HG03432 (cell line): ENCODE measurements at regions not wholly inside any gene's neighbourhood (a gene's known extent, or its start where the extent isn't known, plus 50 kb on each side); places are given as distances from the start of the nearest gene placed in this dataset.
"Not testable (repeated sequence)": the region's sequence is repeated elsewhere in the genome, so short reads cannot be mapped to it uniquely, and the experiment has no call there.

Source experiments
- ATAC-seq: cut with Tn5 transposase; IDR thresholded peaks from one replicate; pipeline ENCODE4 v1.9.1; 2021; ENCODE audit warnings: mild to moderate bottlenecking, moderate library complexity; ENCODE audit not compliant: unreplicated experiment

DNA sequence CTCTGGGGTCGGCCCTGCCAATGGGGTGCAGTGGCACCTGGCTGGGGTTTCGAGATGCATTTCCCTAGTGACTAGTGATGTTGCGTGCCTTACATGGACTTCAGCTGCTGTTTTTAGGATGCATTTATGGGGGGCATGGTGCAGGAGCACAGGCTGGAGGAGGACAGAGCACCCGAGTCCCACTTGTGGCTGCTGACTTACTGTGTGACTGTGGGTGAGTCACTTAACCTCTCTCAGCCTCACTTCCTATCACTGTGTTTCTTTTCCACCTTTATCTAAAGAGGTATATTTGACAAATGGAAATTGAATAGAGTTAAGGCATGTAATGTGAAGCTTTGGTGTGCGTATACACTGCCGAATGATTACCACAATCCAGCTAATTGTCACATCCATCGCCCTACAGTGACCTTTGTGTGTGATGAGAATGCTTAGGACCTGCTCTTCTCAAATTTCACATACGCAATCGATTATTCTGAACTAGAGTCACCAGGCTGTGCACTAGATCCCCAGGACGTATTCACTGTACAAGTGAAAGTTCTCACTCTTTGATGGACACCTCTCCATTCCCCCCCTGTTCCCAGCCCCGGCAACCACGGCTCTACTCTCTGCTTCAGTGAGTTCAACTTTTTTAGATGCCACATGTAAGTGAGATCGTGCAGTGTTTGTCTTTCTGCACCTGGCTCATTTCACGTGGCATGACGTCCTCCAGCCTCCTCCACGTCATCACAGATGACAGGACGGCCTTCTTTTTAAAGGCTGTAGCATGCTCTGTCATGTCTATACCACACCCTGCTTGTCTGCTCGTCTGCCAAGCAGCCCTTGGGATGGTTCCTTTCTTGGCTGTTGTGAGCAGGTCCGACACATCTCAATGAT, 202.3 kb downstream of the NPIPB11 start:
- not testable (repeated sequence) for ATAC-seq

DNA sequence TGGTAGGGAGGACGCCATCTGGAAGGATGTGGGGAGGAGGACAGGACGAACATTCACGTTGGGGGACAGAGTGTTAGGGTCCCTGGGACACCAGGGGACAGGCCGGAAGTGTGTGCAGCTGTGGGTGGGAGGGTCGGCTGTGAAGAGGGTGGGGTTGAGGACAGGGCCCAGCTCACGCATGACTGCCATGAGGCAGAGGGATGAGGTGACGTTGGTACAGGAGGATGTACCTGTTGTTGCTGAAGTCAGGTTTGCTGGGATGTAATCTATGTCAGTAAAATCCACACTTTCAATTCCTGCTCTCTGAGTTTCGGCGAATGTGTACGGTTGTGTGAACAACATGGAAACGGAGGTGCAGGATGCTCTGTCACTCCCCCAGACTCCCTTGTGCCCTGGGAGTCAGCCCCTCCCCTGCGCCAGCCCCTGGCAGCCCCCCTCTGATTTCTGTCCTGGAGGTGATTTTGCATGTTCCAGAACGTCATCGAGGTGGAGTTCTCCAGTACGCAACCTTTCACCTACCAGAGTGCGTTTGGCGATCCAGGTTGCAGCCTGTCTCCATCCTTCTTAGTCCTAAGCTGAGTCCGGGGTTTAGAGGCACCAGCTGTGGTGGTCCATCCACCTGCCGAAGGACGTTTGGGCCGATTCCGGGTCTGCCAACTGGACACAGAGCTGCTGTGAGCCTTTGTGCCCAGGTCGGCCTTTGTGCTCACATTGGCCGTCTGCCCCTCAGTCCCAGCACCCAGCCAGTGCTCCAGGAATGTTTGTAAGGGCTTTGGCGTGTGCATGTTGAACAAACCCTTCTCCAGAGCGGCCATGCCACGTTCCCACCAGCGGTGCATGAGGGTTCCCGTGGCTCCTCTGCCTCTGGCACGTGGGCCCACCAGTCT, 203.2 kb downstream of the NPIPB11 start:
- ATAC-seq: not testable (repeated sequence)

DNA sequence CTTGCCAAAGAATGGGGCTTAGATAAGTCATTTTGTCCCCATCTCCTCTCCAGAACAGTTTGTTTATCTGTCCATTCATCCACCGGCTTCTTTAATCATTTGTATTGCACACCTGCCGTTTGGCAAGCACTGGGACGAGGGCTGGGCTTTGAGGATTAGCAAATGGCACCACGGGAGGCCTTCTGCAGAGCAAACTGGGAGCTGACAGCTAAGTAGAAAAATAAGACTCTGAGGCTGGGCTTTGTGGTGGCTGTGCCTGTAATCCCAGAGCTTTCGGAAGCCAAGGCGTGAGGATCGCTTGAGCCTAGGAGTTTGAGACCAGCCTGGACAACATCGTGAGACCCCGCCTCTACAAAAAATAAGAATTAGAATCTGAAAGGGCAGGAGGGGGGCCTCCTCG, 203.9 kb downstream of the NPIPB11 start:
- not testable (repeated sequence) for ATAC-seq

DNA sequence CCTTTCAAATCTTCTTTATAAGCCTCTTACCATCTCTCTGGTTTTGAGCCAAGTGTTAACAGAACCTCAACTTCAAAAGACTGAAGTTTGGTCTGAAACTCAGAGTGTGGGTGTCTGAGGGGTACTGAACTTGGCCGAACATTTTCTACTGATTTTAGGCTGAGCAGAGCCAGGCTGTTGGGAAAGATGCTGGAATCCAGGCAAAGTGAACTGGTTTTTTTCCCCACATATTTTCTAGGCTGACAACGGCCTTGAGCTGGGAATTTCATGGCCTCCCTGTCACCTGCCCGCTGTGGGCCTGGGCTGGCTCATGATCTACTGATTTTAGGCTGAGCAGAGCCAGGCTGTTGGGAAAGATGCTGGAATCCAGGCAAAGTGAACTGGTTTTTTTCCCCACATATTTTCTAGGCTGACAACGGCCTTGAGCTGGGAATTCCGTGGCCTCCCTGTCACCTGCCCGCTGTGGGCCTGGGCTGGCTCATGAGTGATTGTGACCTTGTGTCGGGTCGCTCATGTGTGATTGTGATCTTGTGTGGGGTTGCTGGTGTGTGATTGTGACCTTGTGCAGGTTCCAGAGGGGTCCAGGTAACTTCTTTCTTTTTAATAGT, 204.4 kb downstream of the NPIPB11 start:
- not testable (repeated sequence) for ATAC-seq

DNA sequence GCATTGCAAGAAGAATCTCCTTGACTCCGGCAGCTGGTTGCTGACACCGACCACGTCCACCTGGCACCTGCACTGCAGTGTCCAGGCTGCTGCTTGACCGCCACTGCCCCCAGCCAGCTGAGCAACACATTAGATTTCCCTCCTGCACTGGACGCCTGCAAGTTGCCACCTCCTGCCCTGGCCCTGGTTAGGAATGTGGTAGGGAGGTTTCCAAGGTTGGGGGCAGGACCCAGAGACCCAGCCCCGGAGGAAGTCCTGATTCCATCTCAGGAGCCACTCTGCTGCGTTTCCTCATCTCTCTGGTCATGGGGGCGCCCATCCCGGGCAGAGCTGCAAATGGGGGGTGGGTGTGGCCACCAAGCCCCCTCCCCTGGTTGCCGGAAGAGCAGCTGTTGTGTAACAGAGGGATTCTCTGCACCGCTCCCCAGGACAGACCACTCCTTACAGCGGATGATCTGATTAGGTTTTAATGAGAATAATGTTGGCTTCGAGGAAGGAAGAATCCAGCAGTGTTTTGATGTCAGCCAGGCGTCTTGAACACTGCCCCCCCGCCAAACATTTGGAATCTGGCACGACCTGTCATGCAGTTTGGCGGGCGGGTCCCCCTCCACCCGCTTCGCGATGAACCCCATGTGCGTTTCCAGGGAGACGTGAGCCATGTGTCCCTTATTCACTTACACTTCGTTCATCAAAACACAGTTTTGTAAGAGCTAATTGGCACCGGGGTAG, 205.1 kb downstream of the NPIPB11 start:
- not testable (repeated sequence) for ATAC-seq

DNA sequence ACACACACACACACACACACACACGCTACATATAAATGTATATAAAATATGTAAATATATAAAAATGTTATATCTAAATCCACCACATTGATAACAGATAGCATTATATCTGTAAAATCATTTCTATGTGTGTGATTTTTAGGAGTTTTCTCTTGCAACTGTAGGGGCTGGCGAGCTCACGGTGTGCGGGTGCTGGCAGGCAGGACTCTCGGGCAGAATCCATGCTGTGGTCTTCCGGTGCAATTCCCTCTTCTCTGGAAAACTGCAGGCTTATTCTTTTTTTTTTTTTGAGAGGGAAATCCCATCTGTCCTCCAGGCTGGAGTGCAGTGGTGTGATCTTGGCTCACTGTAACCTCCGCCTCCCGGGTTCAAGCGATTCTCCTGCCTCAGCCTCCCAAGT, 205.8 kb downstream of the NPIPB11 start:
- not testable (repeated sequence) for ATAC-seq

DNA sequence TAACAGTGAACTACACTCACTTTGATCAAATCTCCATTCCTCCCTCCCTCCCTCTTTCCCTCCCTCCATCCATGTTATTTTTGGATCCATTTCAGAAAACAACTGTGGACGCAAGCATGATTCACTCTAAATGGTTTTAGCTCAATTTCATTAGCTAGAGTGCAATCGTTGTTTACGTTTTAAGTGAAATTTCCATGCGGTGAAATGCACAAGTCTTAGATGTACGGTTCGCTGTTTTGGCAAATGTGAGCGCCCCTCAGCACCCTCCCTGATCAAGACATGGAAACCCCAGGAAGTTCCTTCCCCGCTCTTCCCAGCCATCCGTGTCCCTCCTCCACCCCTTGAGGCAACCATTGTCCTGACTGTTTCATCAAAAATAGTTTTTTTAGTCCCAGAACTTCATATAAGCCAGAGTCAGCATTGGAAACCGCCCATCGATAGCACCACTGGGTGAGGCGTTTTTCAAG, 206.3 kb downstream of the NPIPB11 start:
- not testable (repeated sequence) for ATAC-seq

DNA sequence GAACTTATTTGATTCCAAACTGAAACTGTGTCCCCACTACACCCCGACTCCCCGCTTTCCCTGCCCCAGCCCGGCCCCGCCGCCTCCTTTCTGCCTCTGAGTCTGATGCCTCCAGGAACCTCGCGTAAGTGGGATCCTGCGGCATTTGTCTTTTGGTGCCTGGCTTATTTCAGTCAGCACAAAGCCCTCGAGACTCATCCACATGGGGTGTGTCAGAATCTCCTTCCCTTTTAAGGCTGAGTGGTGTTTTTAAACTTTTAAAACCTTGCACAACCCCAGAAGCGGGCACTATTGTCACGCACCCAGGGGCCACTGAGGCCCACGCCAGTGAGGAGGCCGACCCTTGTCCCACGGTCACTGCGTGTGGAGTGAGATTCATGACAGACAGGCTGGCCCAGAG, 206.9 kb downstream of the NPIPB11 start:
- ATAC-seq: not testable (repeated sequence)

DNA sequence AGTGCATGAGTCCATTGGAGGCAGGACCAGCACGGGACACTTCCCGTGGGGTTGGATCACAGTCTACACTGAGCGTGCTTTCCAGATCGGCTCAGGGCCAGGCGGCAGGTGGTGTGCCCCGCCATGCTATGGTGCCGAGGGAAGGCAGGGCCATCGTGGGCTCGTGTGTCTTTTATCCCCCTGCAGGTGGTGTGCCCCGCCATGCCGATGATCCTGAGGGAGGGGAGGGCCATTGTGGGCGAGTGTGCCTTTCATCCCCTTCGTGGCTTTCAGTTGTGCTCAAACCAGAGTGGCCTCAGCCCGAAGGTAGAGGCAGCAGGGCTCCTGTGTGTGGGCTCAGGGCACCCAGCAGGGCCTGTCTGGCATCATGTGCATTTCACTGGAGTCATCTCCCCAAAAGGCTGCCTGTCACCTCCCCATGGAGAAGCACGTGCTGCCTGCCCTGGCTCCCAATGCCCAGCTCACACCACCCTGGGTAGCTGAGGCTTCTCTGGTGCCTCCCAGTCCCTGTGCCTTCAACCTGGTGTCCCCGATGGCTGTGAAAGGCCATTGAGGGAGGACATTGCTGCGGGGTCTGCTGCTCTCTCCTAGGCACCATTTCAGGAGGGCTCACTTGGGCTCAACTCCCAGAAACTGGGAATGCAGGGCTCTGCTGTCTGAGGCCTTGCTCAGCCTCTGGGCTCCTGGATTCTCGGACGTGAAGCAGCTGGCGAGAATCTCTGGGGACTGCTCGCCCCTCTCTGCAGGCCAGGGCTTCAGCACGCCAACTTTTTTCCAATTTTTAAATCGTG, 207.6 kb downstream of the NPIPB11 start:
- no peak for ATAC-seq

DNA sequence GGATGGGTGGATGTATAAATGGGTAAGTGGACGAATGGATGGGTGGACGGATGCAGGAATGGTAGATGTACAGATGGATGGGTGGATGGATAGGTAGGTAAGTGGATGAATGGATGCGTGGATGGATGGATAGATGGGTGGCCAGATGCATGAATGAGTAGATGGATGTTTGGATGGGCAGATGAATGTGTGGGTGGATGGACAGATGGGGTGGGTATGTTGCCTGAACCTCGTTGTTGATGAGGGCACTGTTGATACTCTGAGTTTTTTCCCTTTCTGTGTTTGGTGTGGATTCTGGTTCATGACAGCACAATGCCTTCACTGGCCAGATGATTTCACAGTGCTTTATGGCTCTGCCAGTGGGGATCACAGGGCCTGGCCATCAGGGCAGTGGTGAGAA, 208.3 kb downstream of the NPIPB11 start:
- ATAC-seq: no peak

DNA sequence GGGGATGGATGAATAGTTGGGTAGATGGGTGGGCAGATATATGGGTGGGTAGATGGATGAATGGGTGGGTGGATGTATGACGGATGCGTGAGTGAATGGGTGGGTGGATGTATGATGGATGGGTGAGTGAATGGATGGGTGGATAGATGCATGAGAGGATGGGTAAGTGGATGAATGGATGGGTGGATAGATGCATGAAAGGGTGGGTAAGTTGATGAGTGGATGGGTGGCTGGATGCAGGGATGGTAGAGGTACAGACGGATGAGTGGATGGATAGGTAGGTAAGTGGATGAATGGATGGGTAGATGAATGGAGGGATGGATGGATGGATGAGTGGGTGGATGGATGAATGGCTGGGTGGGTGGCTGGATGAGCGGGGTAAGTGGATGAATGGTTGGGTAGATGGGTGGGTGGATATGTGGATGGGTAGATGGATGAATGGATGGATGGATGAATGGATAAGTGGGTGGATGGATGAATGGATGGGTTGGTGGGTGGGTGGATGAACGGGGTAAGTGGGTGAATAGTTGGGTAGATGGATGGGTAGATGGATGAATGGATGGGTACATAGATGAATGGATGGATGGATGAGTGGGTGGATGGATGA, 208.9 kb downstream of the NPIPB11 start:
- ATAC-seq: not testable (repeated sequence)

DNA sequence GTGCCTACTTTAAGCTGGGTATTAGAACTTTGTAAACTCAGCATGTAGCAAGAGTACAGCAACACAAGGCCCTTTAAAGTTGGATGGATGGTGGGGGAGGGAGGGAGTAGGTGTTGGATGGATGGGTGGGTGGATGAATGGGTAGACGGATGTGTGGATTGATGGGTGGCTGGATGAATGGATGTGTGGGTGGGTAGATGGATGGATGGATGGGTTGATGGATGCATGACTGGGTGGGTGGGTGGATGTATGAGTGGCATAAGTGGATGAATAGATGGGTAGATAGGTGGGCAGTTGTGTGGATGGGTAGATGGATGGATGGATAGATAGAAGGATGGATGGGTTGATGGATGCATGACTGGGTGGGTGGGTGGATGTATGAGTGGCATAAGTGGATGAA, 209.8 kb downstream of the NPIPB11 start:
- ATAC-seq: not testable (repeated sequence)

DNA sequence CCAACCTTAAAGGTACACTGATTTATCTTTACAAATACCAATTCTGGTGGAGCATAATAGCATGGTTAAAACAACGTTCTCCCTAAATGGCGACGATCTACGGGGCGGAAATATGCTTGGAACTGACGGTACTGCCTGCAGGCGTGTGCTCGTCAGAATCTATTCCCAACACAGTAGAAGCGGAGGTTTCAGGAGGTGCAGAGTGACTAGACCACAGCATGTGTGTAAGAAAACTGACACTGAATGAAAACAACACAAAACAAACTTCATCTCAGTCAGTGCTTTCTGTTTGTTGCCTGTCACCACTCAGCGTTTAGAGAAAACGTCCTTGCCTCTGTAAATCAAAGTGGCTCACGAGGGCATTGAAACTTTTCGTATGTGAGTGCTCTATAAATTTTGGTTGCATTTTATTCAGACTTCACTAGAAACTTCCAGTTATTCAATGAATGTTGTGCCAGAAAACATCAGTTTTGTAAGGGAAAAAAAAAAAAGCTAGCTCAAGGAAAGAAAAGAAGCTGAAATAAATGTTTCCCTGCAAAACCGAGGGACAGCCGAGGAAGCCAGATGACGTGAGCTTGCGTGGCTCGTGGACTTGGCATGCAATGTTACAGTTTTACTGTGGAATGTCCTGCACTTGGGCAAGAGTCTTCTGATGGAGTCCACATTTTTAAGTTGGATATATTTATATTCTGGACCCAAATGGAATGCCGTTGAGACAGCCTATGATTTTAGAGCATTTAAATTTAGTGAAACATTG, 210.4 kb downstream of the LAT start:
- ATAC-seq: not testable (repeated sequence)

DNA sequence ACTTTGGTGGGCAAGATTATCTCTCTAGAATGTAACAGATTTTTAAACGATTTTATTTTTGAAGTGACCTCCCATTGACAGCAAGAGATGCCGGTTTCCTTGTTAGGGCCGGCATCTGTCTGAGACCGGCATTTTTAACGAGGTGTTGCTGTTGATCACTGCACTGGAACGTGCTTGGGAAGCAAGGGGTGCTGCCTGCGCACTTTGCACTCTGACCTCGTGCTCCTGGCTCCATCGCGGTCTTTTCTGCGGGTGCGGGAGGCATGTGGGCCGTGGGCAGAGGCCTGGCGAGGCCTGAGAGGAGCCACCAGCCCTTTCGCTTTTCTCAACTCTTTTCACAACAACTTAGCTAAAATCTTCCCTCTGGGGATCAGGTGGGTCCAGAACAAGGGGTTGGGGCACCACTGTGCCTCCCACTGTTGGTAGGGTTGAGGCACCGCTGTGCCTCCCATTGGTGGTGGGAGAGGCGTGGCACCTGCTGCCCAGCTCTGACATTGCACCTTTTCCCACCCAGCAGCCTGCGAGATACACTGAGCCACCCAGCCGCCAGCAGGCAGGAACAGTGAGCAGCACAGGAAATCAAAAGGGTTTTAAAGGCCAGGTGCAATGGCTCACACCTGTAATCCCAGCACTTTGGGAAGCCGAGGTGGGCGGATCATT, 209.5 kb downstream of the LAT start:
- not testable (repeated sequence) for ATAC-seq

DNA sequence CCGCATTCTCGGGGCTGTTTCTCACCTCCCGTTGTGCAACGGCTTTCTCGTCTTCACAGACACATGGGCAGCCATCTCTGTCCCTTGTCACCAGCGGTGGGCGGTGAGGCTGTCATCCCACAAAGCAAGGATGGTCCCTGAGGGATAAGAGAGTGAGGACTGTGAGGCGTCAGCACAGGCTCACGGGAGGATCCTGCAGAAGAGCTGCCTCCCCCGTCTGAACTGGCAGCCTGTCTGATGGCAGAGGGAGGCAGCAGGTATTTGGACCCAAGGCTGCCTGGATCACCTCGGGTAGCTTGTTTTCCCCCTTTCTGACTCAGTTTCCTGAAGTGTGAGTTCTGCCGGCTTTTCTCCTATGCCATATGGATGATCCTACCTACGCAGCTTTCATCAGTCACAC, 208.8 kb downstream of the LAT start:
- ATAC-seq: not testable (repeated sequence)

DNA sequence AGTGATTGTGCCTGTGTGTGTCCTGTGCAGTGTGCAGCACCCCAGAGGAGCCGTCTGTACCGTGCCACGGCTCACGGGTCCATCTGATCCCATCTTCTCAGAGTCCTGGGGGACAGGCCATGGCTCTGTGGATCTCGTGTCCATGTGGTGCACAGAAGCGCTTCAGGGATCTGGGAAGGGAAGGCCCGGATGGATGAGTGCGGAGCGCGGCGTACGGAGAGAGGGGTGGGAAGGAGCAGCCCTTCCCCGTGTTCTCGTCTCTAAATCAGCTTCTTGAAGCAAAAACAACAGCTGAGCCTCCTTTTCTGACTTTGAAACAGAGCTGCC, 208.4 kb downstream of the LAT start:
- ATAC-seq: not testable (repeated sequence)

DNA sequence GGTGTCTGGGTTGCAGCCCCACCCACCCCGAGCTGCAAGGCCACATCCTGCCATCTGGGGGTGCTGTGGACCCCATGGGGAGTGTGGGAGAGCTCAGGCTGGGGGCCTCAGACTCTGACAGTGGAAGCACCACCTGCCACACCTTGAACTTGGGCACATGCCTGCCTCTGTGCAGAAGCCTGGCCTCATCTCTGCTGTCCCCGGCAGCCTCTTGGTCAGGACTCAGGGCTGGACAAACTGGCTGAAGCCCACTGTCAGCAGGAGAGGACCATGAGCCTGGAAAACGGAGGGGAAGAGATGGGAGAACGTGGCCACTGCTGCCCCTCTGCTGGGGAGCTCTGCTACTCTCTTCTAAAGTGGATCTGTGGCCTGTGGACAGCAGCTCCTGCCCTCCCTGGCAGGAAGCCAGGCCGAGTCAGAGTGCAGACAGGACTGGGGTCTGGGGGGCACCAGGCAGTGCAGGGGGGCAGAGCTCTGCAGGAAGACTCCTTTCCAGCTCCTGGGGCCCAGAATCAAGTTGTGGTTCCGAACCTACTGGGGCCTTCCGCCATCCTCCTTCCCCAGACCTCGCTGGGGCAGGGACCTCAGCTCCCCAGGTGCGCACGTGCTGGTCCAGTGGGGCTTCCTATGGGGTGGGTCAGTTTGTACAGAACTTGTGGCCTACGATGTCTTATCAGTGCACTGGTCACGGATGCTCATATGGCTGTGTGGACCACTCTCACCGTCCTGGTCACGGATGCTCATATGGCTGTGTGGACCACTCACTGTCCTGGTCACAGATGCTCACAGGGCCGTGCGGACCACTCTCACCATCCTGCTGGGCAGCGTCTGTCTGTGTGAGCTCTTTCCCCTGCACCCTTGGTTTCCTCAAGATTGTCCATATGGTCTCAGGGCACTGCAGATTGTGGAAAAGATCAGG, 207.7 kb downstream of the LAT start:
- no peak for ATAC-seq
